ENCODE measurements at regions not wholly inside any gene's neighbourhood (a gene's known extent, or its start where the extent isn't known, plus 50 kb on each side); places are given as distances from the start of the nearest gene placed in this dataset.

DNA sequence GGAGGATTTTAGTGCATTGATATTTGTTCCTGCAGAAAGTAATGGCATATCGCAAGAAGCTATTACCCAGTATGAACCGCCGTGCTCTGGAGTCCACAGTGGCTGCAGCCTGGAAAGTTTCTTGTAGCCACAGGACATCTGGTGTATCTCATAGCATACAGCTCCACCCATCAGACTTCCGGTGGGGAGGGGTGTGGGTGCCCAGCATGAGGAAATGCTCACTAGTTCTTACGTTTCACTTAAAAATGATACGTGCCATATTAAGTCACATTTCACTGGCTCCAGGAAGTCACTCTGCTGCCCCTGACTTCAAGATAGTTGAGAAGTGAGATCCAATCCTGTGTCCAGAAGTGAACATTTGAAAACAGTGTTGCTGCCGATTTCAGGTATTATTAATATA is 990.4 kb downstream of the GBE1 start (continued):
- TF ChIP-seq, protein P1, sequence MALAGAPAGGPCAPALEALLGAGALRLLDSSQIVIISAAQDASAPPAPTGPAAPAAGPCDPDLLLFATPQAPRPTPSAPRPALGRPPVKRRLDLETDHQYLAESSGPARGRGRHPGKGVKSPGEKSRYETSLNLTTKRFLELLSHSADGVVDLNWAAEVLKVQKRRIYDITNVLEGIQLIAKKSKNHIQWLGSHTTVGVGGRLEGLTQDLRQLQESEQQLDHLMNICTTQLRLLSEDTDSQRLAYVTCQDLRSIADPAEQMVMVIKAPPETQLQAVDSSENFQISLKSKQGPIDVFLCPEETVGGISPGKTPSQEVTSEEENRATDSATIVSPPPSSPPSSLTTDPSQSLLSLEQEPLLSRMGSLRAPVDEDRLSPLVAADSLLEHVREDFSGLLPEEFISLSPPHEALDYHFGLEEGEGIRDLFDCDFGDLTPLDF (CRISPR knock-in tag; IDR thresholded peaks at IDR 0.05), result no peak

GRCh38 chr3:80770106-80771074 is 991.1 kb downstream of the GBE1 start:
- no peaks in the 10 kb centered on the region for H3K4me1 ChIP-seq (replicated peaks in 1 of 2; ENCODE audit: control insufficient read depth in 2 of 2, insufficient read depth in 2 of 2, low read length in 2 of 2)
- peak overlapping the region; percentile 78 to 87 for H3K9ac ChIP-seq (ENCODE audit: insufficient read depth in 1 of 2, low read depth in 2 of 2, low read length in 2 of 2)
- H3K4me2 ChIP-seq (ENCODE audit: insufficient read depth, low read length), result peak overlapping the region; percentile 91
- intact Hi-C loops (cut with micrococcal nuclease), result loop anchor here (2.0 kb wide), 1 partner anchor 38 kb away; no protein-coding TSS in a partner anchor
- ATAC-seq (peak; percentile 76), FAIRE-seq (peak; percentile 26), DNase-seq (ENCODE audit: extremely low read depth in 1 of 4, low spot score in 3 of 4) (peak; percentile 4 to 74 (median 7))
- BruUV-seq (replicated peaks), result no TSS peak
- POLR2A ChIA-PET, result interaction anchor here (0.6 to 0.7 kb wide), 3 partner anchors 10 to 853 kb away, joined by 3 read pairs; no protein-coding TSS in a partner anchor
- WGBS (ENCODE audit: insufficient coverage, low coverage, missing lambda C conversion rate), result 6% methylated on average over 27 of the region's 61 CpGs
- H3K27me3 ChIP-seq (ENCODE audit: control insufficient read depth in 2 of 2, insufficient read depth in 2 of 2, low read length in 2 of 2), result no peaks in the 10 kb centered on the region
- H3K79me2 ChIP-seq (ENCODE audit: control insufficient read depth, insufficient read depth, low read length), result peaks cover 58% of the 10 kb centered on the region
- H3K9me1 ChIP-seq (ENCODE audit: control insufficient read depth, insufficient read depth, low read length), result no peaks in the 10 kb centered on the region
- CTCF ChIA-PET (ENCODE audit: low intra/inter-chr PET ratio), result no interaction called here
- no peaks in the 10 kb centered on the region for H3K9me3 ChIP-seq (replicated peaks; ENCODE audit: control insufficient read depth, insufficient read depth, low read depth, low read length)
- H3K4me3 ChIP-seq, result peak overlapping the region; percentile 50
- no peaks in the 10 kb centered on the region for H4K20me1 ChIP-seq (replicated peaks; ENCODE audit: control insufficient read depth, insufficient read depth, low read length)
- H3K36me3 ChIP-seq (ENCODE audit: control insufficient read depth, insufficient read depth, low read length), result no peaks in the 10 kb centered on the region
- peak overlapping the region; percentile 79 for H2AFZ ChIP-seq (ENCODE audit: low read depth, low read length)
- in situ Hi-C loops (cut with MboI), result no loop called here
- H3K27ac ChIP-seq (ENCODE audit: extremely low read depth, low read depth, low read length), result peak overlapping the region; percentile 87
- TF ChIP-seq CREM (IDR thresholded peaks at IDR 0.05; ENCODE audit: low read depth) (peak; percentile 39; the same call in 1 of the 2 replicates), RBM14 (IDR thresholded peaks at IDR 0.05; ENCODE audit: borderline replicate concordance, insufficient read depth, low read depth, low read length) (no peak), LEF1 (IDR thresholded peaks at IDR 0.05) (no peak), NEUROD1 (IDR thresholded peaks at IDR 0.05; ENCODE audit: borderline replicate concordance, low read depth, low read length, partially characterized antibody) (no peak), ELF1 (tag; IDR thresholded peaks at IDR 0.05) (no peak), EGR1 (conservative IDR thresholded peaks at IDR 0.05) (peak; percentile 61; the same call in 1 of the 2 replicates), POLR3A (IDR thresholded peaks at IDR 0.05; ENCODE audit: borderline replicate concordance, extremely low read depth, insufficient read depth, insufficient read length) (no peak), XRCC3 (IDR thresholded peaks at IDR 0.05) (no peak), ZNF3 (CRISPR knock-in tag; IDR thresholded peaks at IDR 0.05) (no peak), SP2 (IDR thresholded peaks at IDR 0.05; ENCODE audit: extremely low read depth, low read depth, low read length, poor library complexity, severe bottlenecking) (no peak), NR2F6 (CRISPR knock-in tag; IDR thresholded peaks at IDR 0.05) (no peak)
- TF ChIP-seq, protein P2, sequence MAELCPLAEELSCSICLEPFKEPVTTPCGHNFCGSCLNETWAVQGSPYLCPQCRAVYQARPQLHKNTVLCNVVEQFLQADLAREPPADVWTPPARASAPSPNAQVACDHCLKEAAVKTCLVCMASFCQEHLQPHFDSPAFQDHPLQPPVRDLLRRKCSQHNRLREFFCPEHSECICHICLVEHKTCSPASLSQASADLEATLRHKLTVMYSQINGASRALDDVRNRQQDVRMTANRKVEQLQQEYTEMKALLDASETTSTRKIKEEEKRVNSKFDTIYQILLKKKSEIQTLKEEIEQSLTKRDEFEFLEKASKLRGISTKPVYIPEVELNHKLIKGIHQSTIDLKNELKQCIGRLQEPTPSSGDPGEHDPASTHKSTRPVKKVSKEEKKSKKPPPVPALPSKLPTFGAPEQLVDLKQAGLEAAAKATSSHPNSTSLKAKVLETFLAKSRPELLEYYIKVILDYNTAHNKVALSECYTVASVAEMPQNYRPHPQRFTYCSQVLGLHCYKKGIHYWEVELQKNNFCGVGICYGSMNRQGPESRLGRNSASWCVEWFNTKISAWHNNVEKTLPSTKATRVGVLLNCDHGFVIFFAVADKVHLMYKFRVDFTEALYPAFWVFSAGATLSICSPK (IDR thresholded peaks at IDR 0.05; ENCODE audit: borderline replicate concordance), result no peak
- TF ChIP-seq, protein P3, sequence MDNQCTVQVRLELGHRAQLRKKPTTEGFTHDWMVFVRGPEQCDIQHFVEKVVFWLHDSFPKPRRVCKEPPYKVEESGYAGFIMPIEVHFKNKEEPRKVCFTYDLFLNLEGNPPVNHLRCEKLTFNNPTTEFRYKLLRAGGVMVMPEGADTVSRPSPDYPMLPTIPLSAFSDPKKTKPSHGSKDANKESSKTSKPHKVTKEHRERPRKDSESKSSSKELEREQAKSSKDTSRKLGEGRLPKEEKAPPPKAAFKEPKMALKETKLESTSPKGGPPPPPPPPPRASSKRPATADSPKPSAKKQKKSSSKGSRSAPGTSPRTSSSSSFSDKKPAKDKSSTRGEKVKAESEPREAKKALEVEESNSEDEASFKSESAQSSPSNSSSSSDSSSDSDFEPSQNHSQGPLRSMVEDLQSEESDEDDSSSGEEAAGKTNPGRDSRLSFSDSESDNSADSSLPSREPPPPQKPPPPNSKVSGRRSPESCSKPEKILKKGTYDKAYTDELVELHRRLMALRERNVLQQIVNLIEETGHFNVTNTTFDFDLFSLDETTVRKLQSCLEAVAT (IDR thresholded peaks at IDR 0.05), result no peak; a peak in 1 of 4 replicates
- TF ChIP-seq, protein P4, sequence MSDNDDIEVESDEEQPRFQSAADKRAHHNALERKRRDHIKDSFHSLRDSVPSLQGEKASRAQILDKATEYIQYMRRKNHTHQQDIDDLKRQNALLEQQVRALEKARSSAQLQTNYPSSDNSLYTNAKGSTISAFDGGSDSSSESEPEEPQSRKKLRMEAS (CRISPR knock-in tag; IDR thresholded peaks at IDR 0.05), result peak; percentile 32; the same call in 1 of the 2 replicates

Measured in K562 (cell line).